ENCODE measurements at regions not wholly inside any gene's neighbourhood (a gene's known extent, or its start where the extent isn't known, plus 50 kb on each side); places are given as distances from the start of the nearest gene placed in this dataset.
A peak's percentile ranks its signal among the peaks of the same experiment; 100 is the strongest.

DNA sequence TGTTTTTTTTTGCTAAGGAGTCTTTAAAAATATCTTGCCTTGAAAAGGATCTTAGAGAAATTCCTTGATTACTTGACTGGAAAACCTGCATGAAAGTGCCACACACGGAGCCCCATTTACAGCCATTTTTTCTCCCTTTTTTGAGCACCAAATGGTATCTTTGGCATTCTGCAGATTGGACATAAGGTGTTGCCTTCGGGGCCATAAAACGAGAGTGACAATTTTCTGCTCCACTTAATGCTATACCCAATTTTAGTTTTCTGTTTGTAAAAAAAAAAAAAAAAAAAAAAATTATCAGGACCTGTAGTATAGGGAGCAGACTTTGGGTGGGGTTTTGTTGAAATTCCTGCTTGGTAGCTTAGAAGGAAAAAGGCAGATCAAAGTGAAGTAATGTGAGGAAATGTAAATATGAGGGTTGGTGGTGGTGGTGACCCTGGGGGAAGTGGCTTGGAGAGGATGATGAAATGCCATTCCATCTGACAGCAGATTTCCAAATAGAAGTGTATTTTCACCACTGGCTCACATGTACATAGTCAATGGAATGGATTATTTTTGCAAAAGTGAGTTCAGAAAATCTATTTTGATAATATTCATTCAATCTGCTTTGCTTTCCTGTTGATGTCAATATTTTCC, 212.1 kb upstream of the SOX4 start:
- DNase-seq (ENCODE audit: low read depth): no peak

DNA sequence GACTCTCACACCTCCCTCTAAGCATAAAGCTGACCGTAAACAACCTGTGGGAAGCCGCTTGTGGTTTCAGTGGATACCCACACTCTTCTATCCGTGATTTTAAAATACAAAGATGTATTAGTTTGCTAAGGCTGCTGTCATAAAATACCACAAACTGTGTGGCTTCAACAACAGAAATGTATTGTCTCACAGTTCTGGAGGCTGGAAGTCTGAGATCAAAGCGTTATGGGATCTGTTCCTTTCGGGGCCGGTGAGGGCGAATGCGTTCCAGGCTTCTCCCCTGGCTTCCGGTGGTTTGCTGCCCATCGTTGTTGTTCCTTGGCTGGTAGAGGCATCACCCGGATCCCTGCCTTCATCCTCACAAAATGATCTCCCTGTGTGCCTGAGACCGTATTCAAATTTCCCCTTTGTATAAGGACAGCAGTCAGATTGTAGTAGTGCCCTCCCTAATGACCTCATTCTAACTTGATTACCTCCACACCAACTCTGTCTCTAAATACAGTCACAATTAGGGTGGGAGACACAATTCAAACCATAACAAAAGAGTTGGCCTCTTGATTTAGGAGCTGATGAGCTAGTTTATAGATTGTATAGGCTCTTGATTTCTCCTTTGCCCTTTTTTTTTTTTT, 210.6 kb upstream of the SOX4 start:
- no peak for DNase-seq (ENCODE audit: low read depth)

DNA sequence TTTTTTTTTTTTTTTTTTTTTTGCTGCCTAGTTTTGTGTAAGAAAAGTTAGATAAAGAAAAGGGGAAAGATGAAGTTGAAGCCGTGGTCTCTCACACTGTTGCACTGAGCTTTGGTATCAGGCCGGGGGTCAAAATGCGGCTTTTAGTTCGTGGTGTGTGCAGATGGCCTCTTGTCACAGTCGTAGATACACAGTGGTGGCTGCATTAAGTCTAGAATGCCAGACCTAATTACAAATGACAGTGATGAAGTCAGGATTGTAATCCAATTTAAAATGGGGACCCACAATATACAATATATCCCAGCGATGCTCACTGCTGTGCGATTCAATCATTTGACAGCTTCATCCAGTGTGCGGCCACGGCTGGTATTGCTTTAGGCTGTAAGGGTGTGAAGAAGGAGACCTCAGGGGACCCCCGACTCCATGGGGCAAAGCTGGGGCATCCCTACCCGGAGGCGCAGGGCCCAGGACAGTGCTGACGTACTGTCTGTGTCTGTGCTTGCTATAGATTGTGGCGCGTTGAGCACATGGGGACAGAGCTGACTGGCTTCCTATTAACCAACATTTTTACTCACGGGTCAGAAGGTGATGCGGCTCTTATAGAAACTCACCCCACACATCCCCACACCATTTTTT, 210.0 kb upstream of the SOX4 start:
- DNase-seq (ENCODE audit: low read depth): no peak

DNA sequence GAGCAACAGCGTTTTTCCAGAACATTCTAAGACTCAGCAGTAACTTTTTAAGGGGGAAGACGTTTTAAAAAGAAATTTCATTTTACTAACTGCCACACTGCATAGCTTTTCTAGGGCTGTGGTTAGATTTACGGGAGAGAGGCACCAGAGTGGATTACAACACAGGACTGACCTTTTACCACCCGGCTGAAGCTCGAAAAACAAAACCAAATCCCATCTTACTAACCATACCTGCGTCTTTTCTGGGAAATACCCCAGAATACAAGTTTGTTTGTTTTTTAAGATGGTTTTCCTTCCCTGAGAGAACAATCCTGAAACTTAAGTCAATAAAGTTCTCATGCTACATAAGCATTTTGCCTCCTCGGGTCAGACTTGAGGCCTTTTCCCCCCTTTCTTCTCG, 209.3 kb upstream of the SOX4 start:
- DNase-seq (ENCODE audit: low read depth): peak; percentile 51

DNA sequence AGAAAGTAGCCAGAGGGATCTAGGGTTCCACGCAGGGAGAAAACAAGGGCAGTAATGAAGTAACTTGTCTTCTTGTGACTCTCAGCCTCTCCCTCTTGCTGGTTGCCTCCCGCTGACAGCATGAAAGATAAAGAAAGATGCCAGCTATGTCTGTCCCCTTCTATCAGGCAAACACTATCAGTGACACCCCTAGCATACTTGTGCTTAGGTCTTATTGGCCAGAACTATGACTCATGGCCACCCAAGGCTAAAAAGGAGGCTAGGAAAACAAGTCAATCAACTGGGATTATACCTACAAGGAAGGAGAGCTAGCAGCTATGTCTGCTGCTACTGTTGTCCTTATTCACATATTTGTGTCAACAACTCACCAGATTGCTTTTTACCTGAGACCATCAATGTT, 206.8 kb upstream of the SOX4 start:
- DNase-seq (ENCODE audit: low read depth): no peak

DNA sequence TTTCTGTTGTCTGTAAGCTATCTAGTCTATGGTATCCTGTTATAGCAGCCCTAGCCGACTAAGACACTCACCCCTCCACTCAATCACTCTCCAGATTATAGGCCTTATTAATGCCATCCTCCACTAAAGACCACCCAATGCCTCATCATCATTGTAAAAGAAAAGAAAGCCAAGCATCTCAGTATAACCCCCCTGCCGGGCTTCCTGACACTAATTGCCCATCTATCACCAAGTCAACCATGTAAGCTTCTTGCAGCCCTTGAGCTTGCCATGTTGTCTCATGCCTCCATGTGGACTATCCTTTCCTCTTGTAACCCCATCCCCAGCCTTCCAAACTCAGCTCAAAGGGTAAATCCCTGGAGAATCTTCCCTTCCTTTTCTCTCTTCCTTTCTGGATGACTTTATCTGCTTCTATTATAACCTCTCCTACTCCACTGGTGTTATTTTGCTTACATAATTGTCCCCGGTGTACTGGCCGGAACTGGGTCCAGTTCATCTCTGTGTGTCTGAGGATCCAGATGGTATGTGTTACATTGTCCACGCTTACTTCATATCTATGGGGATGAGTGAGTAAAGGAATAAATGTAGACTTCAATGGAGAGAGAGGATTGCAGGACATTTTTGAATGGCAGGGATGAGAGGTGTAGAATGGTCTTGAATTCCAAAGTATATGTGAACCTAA, 202.9 kb upstream of the SOX4 start:
- no peak for DNase-seq (ENCODE audit: low read depth)

DNA sequence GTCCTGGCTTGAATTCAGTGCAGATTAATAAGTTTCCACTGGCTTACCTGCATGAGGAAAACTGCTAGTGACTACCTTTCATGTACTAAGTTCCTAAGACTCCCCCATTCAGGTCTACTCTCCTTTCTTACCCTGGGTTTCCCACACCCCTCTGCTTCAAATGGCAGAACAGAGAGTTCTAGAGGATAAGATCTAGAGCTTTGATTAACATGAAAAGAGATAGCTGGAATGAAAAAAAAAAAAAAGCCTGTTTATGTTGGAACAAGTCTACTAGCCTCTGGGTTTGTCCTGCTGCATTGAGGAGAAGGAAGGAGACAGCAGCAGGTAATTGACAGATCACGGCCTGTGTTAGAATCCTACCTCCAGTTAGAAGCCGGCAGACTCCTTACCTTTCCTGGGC, 201.4 kb upstream of the SOX4 start:
- no peak for DNase-seq (ENCODE audit: low read depth)

DNA sequence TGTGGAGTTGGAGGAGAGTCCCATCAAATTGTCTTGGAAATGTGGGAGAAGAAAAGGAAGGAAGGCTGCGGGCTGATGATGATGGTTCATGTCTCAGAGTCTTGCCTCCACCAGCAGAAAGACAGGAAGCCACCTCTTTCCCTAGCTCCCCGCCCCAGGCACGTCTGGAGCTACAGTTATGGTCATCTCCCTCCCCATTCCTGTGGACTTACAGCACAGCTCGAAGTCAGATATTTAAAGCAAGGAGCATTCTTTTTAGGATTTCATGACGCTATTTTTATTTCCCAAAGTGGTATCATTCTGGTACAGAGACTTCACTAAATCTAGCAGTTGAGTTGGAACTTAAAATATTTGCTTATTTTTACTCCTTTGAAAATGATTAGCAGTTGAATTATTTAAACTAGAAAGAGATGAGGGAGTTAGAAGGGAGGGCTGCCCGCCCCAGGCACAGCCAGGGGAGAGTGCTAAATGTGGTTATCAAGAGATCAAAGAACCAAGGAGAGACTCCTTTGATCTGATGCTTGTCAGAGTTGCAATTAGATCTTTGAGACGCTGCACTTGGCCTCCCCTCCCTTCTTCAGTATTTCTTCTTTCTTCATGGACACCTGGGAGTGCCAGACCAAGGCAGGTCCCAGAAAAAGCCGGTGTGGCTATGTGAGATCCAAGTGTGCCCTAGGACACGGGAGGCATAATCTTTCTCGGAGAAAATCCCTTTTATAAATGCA, 199.9 kb upstream of the SOX4 start:
- no peak for DNase-seq (ENCODE audit: low read depth)

DNA sequence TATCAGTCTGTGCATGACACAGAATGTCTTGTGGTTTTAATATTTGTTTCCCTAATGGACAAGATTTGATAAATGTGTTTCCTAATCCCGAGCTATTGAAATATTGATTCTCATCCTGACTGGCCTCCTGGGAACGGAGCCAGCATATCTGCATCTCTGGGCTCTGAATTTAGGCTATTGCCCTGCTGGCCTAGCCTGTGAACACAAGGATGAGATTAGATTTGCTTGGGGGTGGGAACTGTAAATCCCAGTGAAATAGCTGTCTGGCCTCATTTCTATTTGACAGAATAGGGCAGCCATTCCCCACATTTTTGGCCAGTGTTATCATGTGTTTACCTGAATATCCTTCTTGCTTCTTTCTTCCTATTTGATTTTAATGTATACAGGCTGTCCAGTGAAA, 198.4 kb upstream of the SOX4 start:
- no peak for DNase-seq (ENCODE audit: low read depth)

DNA sequence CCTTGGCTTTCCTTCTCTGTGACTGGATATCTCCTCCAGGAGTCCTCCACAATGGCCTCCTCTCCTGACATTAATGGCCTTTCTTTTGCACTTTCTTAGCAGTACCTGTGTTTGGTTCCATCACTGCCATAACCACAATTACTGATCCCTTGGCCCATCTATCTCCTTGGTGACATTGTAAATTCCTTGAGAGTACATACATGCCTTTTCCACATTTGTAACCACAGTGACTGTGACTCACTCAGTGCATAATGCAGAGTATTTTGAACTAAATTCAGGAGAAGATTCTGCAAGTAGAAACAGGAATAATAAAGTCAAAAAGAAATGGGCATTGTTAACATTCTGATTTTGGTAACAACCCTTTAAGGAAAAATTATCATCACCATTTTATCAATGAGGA, 197.2 kb upstream of the SOX4 start:
- DNase-seq (ENCODE audit: low read depth): peak; percentile 50

DNA sequence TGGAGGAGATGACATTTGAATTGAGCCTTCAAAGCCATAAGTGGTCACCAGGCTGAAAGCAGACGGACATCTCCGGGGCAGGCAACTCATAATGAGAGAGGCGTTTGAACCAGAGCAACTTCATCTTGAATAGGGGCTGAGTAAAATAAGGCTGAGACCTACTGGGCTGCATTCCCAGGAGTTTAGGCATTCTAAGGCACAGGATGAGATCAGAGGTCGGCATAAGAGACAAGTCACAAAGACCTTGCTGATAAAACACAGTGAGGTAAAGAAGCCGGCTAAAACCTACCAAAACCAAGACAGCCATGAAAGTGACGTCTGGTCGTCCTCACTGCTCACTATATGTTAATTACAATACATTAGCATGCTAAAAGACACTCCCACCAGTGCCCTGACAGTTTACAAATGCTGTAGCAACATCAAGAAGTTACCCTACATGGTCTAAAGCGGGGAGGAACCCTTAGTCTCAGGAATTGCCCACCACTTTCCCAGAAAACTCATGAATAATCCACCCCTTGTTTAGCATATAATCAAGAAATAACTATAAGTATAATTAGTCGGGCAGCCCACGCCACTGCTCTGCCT, 194.7 kb upstream of the SOX4 start:
- DNase-seq (ENCODE audit: low read depth): no peak

DNA sequence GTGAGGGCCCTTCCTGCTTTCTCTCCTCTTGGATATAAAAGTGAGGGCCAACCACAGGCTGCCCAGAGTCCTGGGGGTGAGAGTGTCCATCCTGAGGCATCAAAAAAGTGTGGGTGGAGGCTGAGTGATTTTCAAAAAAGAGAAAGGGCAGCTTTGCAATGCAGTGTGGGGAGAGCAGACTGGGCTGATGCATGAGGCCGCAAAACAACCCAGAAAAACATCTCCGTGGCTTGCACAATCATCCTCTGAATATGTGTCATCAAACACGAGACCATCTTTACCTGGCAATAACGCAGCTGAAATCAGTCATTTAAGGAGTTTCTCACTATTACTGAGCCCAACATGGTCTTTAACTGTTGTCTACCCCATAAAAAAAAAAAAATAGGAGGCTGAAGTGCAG, 191.2 kb upstream of the SOX4 start:
- DNase-seq (ENCODE audit: low read depth): peak; percentile 86

DNA sequence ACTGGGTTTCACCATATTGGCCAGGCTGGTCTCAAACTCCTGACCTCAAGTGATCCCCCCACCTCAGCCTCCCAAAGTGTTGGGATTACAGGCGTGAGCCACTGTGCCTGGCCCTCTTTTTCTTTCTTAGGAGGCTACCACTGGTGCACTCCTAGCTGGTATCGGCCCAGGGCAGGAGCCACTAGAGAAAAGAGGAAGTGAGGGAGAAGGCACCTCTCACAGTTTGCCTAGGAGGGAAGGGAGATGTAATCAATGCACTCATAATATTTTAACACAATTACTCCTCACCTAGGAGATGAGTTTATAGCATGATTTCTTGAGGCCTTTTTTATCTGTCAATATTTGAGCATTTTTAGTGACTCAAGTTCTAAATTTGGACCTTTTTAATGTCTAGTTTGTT, 189.0 kb upstream of the SOX4 start:
- no peak for DNase-seq (ENCODE audit: low read depth)

DNA sequence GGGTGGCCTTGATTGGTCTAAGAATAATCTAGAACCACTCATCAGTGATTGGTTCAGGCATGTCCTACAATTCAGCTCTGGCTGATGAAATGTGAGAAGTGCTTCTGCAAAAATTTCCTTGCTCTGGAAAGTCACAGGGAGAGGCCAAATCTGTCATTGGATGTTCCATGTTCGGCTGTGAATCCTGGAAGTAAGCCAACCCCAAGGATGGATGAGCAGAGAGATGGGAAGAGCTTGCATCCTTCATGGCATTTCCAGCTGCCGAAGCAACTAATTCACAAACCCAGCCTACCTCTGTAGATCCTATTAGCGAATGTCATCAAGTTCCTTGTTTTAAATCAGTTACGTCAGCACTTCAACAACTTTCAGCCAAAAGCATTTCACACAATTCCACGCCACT, 187.2 kb upstream of the SOX4 start:
- DNase-seq (ENCODE audit: low read depth): no peak

DNA sequence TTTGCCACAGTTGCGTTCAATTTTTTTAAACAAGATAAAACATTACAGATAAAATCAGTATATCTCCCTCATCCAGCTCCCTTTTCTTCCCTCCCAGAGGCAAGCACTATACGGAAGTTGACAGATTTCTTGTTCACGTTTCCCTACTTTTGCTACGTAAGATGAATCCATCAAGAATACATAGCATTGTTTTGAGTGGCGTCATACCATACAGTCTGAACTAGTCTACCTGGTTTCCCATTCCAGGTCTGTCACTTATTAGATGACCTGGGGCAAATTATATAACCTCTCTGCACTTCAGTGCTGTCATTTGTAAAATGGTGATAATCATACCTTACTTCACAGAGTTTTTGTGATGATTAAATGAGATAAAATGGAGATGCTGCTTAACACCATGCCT, 184.3 kb upstream of the SOX4 start:
- DNase-seq (ENCODE audit: low read depth): no peak

DNA sequence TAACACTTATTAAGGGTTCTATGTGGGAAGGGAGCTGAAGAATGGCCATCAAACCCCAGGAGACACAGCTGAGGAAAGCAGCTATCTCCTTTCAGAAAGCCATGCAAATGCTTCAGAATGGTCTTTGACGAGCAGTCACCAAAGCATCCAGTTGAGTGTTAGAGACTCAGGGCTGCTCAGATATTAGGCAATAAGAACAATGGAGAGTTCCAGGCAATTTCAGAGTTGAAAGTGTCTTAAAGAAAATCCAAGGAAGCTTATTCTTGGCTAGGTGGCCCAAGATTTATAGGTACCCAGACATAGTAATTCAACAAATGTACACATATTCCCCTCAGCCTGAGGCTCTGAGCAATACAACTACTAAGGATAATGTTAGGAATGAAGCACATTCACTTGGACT, 180.1 kb upstream of the SOX4 start:
- no peak for DNase-seq (ENCODE audit: low read depth)

DNA sequence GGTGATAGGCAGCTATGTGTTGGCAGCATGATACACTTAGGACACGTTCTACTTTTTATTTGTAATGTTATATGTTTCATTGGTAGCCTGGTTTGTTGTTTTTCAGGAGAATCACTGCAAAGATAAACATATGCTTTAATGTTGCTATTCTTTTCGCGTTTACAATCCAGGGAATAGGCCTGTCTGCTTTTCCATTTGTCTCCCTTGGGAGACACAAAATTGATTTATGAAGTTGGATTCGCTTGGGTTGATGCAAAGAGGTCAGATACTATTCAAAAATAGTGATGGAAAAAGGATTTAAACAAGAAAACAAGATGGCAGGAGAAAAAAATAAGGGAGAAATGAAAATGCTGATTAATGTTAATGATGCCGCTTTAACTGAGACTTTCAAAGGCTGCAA, 179.5 kb upstream of the SOX4 start:
- DNase-seq (ENCODE audit: low read depth): no peak

DNA sequence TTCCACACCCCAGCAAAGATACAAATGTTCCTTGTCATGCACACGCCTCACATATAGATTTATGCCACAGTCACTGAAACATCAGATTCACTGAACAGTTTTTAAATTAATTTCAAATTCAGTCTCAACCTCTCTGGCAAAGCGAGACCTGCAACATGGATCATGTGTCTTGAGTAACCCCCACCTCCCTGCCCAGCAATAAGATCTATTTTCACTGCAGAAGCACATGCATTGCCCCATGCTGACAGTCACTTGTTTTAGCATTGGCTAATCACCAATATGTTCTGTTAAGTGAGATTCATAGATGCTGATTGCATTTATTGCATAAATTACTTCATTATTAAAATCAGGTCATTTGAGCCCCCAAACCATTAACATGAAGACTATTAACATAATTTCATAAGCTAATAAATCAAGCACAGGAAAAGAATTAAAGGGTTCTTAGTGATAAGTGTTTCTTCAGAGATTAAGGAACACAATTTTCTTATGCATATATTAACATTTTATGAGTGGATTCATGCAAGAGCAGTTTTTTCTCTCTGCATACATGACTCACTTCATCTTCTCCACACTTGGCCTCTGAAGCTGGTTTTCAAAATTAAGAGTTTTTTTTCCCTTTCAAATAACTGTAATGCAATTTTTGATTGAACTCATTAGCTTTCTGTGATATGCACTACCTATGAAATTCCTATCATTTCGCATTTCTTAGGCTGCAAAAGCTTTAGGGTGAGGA, 173.2 kb upstream of the SOX4 start:
- no peak for DNase-seq (ENCODE audit: low read depth)

DNA sequence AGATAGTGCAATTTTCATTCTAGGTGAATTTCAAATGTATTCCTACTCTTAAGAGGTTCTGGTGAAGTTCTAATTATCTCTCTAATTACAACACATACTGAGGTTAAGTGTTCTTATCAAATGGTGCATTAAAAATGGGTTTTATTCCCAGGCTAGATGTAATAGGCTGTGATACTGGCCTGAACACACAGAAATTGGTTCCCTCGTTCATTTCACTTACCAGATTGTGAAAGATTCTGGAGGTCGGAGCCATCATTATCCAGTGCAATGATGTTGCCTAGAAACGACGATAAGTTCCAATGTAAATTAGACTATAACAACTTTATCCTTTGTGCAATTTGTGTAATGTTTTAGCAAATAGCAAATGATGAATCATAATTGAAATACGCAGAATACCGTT, 172.6 kb upstream of the SOX4 start:
- no peak for DNase-seq (ENCODE audit: low read depth)

DNA sequence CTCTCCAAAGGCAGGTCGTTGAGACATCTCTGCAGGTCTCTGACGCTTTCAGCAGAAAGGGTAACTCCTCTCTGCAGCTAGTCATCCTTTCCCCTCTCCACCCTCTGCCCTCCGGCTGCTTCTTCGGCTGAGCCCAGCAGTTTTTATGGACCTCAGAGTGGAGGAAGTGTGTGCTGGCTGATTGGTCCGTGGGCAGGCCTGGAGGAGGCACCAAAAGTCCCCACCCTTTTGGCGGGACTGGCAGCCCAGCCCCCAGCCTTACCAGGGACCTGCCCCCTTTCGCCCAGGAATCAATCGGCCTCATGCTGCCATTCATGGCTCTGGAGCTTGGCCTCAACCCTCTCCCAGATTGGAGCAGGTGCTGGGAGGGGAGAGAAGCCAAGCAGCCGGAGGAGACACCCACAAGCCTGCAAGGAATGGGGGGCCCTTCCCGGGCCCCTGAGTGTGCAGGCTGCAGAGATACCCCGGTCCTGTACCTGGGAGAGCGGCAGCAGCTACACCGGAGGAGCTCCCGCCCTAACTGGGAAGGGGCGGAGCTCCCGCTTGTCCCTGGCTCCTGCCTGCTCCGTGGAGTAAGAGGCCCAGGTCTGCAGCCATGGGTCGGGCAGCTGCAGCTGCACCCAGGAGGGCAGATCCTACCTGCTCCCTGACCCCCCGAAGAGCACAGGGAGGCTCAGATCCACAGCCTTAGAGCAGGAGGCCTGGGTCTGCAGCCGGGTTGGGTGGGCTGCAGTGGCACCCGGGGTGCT, 170.3 kb upstream of the SOX4 start:
- no peak for DNase-seq (ENCODE audit: low read depth)
